ENCODE measurements at regions not wholly inside any gene's neighbourhood (a gene's known extent, or its start where the extent isn't known, plus 50 kb on each side); places are given as distances from the start of the nearest gene placed in this dataset.

DNA sequence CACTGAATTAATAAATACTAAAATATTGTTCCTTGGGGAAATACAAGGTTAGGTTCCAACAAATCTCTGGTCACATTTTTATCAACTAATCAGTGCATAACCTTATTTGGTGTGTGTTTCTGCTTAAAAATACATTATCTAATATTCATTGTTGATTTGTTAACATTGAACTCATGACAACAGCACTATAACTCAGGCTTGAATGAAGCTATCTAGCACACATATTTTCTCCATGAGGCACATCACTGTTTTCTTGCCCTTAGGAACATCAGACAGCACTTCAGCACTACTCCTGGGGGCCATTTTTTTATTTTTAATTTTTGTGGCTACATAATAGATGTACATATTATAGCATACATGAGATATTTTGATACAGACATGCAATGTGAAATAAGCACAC, 277.2 kb upstream of the NT5E start:
- intact Hi-C loops (cut with DNase I) = no loop called here

DNA sequence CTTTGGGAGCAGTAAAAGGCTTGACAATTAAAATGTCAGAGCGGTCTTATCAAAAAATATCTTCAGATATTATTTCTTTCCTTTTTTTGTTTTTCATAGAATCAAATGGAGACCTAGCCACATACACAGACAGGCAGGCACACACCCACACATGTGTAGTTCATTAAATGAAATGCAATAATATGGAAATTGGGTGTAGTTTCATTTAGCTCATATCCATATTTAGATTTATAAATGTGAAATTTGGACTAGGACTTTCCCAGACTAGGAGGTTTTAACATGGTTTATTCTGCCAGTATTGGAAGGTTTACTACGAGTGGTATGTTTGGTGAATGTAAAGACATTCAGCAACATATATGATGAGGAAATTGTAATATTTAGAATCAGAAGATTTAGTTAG, 277.7 kb upstream of the NT5E start:
- TF ChIP-seq CTCF (IDR thresholded peaks at IDR 0.05) (no peak), POLR2A (IDR thresholded peaks at IDR 0.05) (no peak)
- no peak overlapping the region for H3K27ac ChIP-seq
- no peaks in the 10 kb centered on the region for H3K27me3 ChIP-seq
- no peak overlapping the region for H3K4me3 ChIP-seq
- intact Hi-C loops (cut with DNase I) = no loop called here
- no peaks in the 10 kb centered on the region for H3K9me3 ChIP-seq (replicated peaks in 1 of 3)
- H3K36me3 ChIP-seq (replicated peaks in 1 of 2) = no peaks in the 10 kb centered on the region
- no peaks in the 10 kb centered on the region for H3K4me1 ChIP-seq (replicated peaks in 1 of 2)
- DNase-seq = no peak
- WGBS, 4 donors = 45 to 67% (median 58%) methylated on average over 2 of the region's 2 CpGs

More for the DNA sequence above, 277.2 kb upstream of the NT5E start:
- no peaks in the 10 kb centered on the region for H3K4me1 ChIP-seq (replicated peaks in 1 of 2)
- no peak for DNase-seq
- H3K27me3 ChIP-seq = no peaks in the 10 kb centered on the region
- no peak overlapping the region for H3K27ac ChIP-seq
- no peaks in the 10 kb centered on the region for H3K9me3 ChIP-seq (replicated peaks in 1 of 3)
- TF ChIP-seq POLR2A (IDR thresholded peaks at IDR 0.05) = no peak
- H3K36me3 ChIP-seq (replicated peaks in 1 of 2) = no peaks in the 10 kb centered on the region
- H3K4me3 ChIP-seq = no peak overlapping the region

- no peaks in the 10 kb centered on the region for H3K27me3 ChIP-seq
- no peak for DNase-seq
- 21 to 52% (median 33%) methylated on average over 2 of the region's 2 CpGs for WGBS, 4 donors
- intact Hi-C loops (cut with DNase I) = no loop called here
- H3K4me1 ChIP-seq (replicated peaks in 1 of 2) = no peaks in the 10 kb centered on the region
- TF ChIP-seq CTCF (IDR thresholded peaks at IDR 0.05) (no peak), POLR2A (IDR thresholded peaks at IDR 0.05) (no peak)
- no peaks in the 10 kb centered on the region for H3K9me3 ChIP-seq (replicated peaks in 1 of 3)
- H3K4me3 ChIP-seq = no peak overlapping the region
- H3K36me3 ChIP-seq (replicated peaks in 1 of 2) = no peaks in the 10 kb centered on the region
- no peak overlapping the region for H3K27ac ChIP-seq
Measured at GRCh38 chr6:85169189-85169588, 280.7 kb upstream of the NT5E start.

- 71 to 87% (median 84%) methylated on average over 2 of the region's 2 CpGs for WGBS, 4 donors
Measured at GRCh38 chr6:85168146-85168545, 281.7 kb upstream of the NT5E start.

More at GRCh38 chr6:85168146-85168545, 281.7 kb upstream of the NT5E start:
- H3K9me3 ChIP-seq (replicated peaks in 1 of 3) = no peaks in the 10 kb centered on the region
- no peak overlapping the region for H3K27ac ChIP-seq
- no peaks in the 10 kb centered on the region for H3K4me1 ChIP-seq (replicated peaks in 1 of 2)
- intact Hi-C loops (cut with DNase I) = no loop called here
- no peaks in the 10 kb centered on the region for H3K27me3 ChIP-seq
- DNase-seq = no peak
- no peaks in the 10 kb centered on the region for H3K36me3 ChIP-seq (replicated peaks in 1 of 2)
- no peak overlapping the region for H3K4me3 ChIP-seq
- no peak for TF ChIP-seq CTCF (IDR thresholded peaks at IDR 0.05)
- no peak for TF ChIP-seq POLR2A (IDR thresholded peaks at IDR 0.05)
